ENCODE measurements at regions not wholly inside any gene's neighbourhood (a gene's known extent, or its start where the extent isn't known, plus 50 kb on each side); places are given as distances from the start of the nearest gene placed in this dataset.

GRCh38 chr6:105991561-105992314 lies 94.4 kb upstream of the PRDM1 start:
- DNase-seq (ENCODE audit: low read depth) = no peak

GRCh38 chr6:105990151-105990550 lies 96.0 kb upstream of the PRDM1 start:
- no peak for DNase-seq (ENCODE audit: low read depth)

GRCh38 chr6:105988812-105989577 lies 97.1 kb upstream of the PRDM1 start:
- DNase-seq (ENCODE audit: low read depth) = no peak

- no peak for DNase-seq (ENCODE audit: low read depth)
Observed at GRCh38 chr6:105988321-105988720, 97.8 kb upstream of the PRDM1 start.

GRCh38 chr6:105987516-105987915 lies 98.6 kb upstream of the PRDM1 start:
- no peak for DNase-seq (ENCODE audit: low read depth)

- DNase-seq (ENCODE audit: low read depth) = no peak
Observed at GRCh38 chr6:105986998-105987397, 99.1 kb upstream of the PRDM1 start.

GRCh38 chr6:105985816-105986632 lies 100.1 kb upstream of the PRDM1 start:
- DNase-seq (ENCODE audit: low read depth) = no peak

- DNase-seq (ENCODE audit: low read depth) = no peak
Observed at GRCh38 chr6:105985098-105985815, 100.9 kb upstream of the PRDM1 start.

- no peak for DNase-seq (ENCODE audit: low read depth)
Observed at GRCh38 chr6:105983763-105984162, 102.4 kb upstream of the PRDM1 start.

- no peak for DNase-seq (ENCODE audit: low read depth)
Observed at GRCh38 chr6:105982761-105983540, 103.2 kb upstream of the PRDM1 start.

GRCh38 chr6:105981888-105982358 lies 104.2 kb upstream of the PRDM1 start:
- no peak for DNase-seq (ENCODE audit: low read depth)

GRCh38 chr6:105981002-105981887 lies 104.9 kb upstream of the PRDM1 start:
- peak; percentile 10 for DNase-seq (ENCODE audit: low read depth)

GRCh38 chr6:105978974-105979373 lies 107.2 kb upstream of the PRDM1 start:
- no peak for DNase-seq (ENCODE audit: low read depth)

GRCh38 chr6:105977934-105978504 lies 108.1 kb upstream of the PRDM1 start:
- no peak for DNase-seq (ENCODE audit: low read depth)

- no peak for DNase-seq (ENCODE audit: low read depth)
Observed at GRCh38 chr6:105974986-105975385, 111.2 kb upstream of the PRDM1 start.

- DNase-seq (ENCODE audit: low read depth) = no peak
Observed at GRCh38 chr6:105972440-105972839, 113.7 kb upstream of the PRDM1 start.

GRCh38 chr6:105968603-105969333 lies 117.4 kb upstream of the PRDM1 start:
- no peak for DNase-seq (ENCODE audit: low read depth)

GRCh38 chr6:105967917-105968602 lies 118.1 kb upstream of the PRDM1 start:
- no peak for DNase-seq (ENCODE audit: low read depth)

Data from stimulated activated CD4-positive, alpha-beta T cell treated with anti-CD3 and anti-CD28 coated beads, Interleukin-2, amount 100 ng/mL, for 4 hours (primary cell).